NCI-H1048 (cell line): ENCODE measurements at regions not wholly inside any gene's neighbourhood (a gene's known extent, or its start where the extent isn't known, plus 50 kb on each side); places are given as distances from the start of the nearest gene placed in this dataset.
"Not testable (repeated sequence)": the region's sequence is repeated elsewhere in the genome, so short reads cannot be mapped to it uniquely, and the experiment has no call there.

Experiments
- DNase-seq: peaks from one replicate; lab custom pipeline; 2025; lab: John Stamatoyannopoulos, UW

DNA sequence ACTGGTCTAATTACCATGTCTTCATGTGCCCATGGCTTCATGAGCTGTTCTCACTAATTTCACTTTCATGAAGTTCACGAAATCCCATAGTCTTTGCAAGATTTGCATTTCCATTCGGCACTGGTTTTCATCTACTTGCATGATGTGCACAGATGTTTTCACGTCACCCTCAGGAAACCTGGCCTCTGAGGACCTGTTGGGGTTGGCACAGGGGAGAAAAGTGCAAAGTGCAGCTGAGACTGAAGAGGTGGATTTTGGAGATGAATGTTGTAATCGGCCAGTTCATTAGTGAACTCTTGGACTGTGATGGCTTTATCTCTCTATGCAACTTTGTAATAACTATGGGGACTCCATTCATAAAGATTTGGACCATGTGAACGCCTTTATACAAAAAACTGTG, 80.2 kb upstream of the SULF2 start:
- DNase-seq = no peak

DNA sequence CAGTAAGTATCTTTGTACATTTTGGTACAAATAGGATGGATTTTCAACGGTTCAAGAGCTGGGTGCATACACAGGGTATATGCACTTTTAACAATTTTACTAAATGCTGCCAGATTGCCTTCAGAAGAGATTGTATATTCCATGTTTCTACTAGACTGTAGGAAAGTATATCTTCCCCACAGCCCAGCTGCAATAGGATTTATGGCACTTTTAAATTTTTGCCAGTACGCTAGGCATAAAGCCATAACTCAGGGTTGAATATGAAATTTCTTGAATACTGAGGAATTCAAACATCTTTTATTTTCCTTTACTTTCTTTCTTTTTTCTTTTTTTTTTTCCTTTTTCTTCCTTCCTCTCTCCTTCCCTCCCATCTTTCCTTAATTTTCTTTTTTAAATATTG, 78.7 kb upstream of the SULF2 start:
- no peak for DNase-seq

DNA sequence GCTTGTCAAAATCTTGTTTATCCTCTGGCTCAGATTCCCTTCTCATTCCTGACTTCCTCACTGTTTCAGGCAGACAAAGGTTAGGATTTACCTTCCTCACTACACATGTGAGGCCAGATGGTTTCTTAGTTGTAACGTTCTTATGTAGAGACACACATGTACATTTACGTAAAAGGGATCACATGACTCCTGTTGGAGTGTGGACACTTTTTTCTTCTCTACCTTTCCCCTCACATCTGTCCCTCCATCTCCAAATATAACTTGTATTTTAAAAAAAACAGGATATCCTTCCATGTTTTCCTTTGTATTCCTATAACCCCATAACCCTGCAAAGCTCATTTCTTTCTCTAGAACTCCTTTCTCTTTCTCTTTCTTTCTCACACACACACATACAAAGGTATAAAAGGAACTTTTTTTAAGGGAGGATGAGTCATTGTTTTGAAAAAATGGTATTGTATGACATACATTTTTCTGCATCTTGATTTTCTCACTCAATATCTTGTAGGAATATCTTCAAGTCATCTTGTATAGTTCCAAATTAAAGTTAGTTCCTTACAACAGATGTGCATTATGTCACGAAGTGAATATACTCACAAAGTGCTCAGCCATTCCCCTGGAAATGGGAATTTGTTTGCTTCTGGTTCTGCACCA, 78.2 kb upstream of the SULF2 start:
- no peak for DNase-seq

DNA sequence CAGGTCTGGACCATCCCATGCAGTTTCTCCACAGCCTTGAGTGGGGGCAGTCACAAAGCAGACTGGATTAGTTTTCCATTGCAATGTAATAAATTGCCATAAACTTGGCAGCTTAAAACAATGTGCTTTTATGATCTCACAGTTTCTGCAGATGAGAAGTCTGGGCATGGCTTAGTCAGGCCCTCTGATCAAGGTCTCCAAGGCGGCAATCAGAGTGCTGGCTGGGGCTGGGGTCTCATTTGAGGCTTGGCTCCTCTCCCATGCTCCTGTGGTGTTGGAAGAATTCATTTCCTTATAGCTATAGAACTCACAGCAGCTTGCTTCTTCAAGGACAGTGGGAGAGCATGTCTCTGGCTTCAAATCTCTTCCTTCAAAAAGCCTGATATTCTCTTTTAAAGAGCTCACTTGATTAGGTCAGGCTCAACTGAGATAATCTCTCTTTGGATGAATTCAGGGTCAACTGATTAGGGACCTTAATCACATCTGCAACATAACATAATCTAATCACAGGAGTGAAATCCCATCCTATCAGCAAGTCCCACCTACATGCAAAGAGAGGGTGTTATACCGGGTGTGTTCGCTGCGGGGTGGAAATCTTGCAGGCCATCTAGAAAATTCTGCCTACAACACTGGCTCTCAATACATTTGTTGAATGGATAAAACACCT, 77.4 kb upstream of the SULF2 start:
- no peak for DNase-seq

DNA sequence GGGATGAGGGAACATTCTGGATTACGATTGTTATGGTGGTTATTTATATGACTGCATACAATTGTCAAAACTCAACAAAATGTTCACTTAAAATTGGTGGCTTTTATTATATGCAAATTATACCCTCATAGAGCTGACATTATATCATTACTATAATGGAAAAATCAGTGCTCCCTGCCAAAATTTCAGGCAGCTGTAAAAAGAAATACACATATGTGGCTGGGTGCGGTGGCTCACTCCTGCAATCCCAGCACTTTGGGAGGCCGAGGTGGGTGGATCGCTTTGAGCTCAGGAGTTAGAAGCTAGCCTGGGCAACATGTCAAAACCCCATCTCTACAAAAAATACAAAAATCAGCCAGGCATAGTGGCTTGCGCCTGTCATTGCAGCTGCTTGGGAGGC, 75.8 kb upstream of the SULF2 start:
- no peak for DNase-seq

DNA sequence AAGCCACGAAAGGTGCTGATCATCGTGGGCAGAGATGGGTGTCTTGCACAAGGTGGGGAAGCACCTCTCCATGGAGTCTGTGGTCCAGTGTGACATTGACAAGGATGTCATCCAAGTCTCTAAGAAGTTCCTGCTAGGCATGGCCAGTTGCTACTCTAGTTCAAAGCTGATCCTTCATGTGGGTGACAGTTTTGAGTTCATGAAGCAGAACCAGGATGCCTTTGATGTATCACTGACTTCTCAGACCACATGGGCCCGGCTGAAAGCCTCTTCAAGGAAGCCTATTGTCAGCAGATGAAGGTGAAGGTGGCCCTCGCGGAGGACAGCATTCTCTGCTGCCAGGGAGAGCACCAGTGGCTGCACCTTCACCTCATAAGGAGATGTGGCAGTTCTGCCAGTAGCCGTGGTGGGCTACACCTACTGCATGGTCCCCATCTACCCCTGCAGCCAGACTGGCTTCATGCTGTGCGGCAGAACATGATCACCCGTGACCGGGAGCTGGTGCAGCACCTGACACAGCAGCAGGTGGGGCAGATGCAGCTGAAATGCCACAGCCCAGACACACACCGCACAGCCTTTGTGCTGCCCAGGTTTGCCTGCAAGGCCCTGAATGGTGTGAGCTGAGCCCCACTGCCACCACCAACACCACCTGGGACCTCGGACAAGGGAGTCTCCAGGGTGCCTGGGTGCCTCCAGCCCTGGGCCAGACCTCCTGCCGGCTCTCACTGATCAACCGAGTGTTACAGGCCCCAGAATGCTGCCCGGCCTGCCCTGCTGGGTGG, 75.0 kb upstream of the SULF2 start:
- DNase-seq = no peak

DNA sequence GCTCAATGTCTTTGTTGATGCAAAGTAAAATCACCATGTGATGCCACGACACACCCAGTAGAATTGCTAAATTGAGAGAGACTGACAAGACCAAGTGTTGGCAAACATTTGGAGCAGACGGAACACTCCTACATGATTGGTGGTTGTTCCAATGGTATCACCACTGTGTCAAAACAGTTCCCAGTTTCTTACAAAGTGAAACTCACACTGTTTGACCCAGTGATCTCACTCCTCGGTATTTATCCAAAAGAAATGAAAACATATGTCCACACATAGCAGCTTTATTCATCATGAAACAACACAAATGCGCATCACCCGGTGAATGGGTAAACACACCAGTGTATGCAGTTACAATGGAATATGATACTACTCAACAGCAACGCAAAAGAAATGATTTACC, 74.0 kb upstream of the SULF2 start:
- no peak for DNase-seq

DNA sequence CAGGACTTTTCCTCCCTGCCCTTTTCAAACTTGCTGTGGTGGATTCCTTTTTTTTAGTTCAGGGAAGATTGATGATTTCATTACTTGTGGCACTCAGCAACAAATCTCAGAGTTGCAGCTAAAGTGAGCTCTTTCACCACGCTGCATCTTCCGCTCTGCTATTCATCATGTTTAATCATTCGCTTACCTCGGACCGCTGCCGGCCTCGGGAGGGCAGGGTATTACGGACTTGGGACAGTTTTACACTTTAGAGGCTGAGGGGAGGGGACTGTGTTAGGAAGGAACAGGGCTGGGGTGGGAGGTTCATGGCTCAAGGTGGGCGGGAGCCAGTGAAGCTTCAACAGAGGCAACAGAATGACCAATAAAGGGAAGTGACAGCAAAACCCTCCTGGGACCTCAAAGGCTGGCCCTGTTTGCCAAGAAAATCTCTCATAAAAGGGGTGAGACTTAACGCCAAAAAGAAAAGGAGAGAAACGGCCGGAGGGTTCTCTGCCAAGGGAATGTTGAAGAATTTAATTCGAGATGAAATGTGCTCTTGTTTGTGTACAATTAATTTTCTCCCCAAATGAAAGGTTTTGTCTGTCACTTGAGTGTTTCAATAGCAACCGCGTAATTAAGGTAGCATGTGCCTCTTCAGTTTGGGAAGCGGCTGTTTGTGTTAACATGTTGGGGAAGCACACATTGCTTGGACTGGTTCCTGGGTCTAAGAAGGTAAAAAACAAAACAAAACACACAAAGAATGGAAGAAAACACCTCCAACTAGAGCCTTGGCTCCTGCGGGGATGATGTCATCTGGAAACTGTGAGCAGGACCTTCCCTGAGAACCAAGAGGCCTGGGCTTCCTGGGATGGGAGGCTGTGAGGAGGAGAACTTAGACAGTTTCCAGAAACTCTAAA, 72.5 kb upstream of the SULF2 start:
- no peak for DNase-seq

DNA sequence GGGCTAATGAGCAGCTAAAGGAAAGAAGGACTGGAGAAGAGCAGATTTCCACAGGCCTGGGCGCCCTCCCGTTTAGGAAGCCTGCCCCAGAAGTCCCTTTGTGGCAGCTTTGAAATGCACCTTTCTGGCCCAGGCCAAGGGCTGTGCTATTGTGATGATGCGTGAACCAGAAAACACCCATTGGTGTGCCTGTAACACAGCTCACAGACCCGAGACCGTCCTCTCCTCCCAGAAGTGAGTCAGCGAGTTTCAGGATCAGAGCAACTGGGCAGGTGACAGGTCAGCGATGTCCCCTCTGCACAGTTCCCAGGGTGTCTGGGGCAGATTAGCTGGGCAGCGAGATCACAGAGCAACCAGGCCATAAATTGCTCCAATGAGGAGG, 71.9 kb upstream of the SULF2 start:
- no peak for DNase-seq

DNA sequence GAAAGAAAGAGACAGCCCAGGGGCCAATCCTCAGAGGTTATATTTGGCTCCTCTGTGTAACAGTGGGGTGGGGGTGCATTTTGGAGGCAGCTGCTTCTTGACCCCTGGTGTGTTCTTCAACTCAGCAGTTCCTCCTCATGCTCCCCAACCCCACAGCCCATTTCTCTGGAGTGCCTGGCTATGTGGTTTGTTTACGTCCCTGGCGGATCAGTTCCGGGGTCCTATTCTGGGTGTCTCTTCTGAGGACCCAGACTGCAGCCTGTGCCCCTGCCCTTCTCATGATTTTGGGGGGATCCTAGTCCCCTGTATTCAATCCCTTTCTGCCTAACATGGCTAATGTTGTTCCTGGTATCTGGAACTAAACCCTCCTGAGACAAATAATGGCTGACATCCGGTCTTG, 70.5 kb upstream of the SULF2 start:
- DNase-seq = no peak

DNA sequence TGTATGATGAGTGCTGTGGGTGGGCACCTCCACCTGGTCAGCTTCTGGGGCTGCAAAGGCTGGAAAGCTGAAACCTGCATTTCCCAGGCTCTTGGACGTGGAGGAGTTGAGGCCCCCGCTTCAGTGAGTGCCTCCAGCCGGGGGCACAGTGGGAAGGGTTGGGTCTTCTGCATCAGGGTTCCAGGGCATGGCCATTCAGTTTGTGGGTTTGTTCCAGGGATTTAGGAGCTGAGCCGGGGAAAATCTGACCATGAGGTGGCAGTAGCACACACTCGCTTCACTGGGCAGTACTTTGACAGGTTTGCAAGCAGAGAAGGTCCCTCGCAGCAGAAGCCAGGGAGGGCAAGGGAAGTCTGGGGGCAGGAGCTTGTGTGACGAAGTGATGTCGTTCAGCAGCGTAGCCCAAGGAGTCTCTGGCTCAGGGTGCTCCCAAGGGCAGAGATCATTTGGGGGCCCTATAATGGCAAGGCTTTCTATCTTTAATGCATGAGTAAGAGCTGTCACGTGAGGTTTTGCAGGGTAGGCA, 69.5 kb upstream of the SULF2 start:
- DNase-seq = no peak

DNA sequence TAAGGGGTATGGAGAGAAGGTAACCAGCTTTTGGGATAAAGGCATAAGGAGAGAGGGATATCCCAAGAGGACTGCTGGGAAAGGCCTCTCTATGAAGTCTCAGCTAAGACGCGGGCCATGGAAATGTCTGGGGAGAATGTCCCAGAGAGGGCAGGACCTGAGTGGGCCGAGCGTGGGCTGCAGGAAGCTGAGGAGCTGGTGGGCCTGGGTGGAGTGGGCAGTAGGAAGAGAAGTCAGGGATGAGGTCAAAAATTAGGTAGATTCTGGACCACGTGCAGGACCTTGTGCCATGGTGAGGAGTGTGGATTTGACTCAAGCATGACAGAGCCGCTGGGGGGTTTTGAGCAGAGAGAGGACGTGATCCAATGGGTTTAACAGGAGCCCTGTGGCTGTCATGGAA, 66.5 kb upstream of the SULF2 start:
- no peak for DNase-seq

DNA sequence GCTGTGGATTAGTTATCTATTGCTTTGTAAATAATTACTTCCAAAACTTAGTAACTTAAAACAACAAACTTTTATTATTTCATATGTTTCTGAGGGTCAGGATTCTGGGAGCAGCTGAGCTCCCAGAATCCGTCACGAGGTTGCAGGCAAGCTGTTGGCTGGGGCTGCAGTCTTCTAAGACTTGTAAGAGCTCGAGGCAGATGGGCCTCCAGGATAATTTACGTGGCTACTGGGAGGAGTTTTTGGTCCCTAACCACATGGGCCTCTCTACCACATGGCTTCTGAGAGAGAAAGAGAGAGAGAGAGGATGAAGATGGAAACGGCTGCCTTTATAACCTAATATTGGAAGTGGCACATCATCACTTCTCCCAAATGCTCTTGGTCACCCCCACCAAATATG, 64.9 kb upstream of the SULF2 start:
- DNase-seq = no peak

DNA sequence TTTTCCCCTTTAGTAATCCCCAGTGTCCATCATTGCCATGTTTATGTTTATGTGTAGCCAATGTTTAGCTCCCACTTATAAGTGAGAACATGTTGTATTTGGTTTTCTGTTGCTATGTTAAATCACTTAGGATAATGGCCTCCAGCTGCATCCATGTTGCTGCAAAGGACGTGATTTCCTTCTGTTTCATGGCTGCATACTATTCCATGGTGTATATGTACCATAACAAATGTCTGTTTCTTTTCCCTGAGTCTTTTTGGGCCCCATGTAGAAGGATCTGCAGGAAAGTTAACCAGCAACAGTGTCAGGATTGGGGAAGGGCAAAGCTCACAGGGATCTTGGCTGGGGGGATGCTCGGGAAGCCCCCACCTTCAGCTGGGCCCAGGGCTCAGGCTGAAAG, 64.3 kb upstream of the SULF2 start:
- DNase-seq = no peak

DNA sequence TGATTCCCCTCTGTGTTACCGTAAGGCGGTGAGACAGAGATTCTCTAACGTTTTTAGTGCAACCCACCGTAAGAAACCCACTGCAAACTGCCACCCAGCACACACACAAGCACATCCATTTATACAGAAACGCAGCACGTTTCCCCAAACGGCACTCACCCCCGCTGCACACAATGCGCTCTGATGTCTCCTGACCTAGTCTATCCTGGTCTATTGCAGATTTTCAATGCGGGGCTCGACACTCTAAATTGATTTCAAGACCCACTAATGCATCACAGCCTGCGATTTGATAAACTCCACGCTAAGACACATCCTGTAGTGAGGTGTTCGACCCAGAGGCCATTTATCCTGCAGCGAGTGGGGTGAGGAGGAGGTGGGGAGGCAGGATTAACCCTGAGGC, 63.7 kb upstream of the SULF2 start:
- no peak for DNase-seq

DNA sequence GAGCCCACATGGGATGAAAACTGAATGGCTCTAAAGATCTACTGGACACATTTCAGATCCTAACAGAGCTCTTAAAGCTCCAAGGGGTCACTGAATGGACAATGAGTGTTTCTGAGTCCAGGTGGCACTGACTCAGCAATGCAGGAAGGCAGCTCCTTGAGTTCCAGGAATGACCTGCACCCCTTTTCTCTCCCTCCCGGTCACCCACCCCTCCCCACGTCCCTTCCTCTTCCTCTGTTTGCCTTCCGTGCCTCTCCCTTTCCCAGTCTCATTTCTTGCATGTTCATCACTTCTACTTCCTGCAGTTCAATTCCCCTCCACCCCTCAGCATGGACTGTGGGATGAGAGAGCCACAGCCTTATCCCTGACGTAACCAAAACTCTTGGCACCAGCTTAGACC, 63.3 kb upstream of the SULF2 start:
- not testable (repeated sequence) for DNase-seq

DNA sequence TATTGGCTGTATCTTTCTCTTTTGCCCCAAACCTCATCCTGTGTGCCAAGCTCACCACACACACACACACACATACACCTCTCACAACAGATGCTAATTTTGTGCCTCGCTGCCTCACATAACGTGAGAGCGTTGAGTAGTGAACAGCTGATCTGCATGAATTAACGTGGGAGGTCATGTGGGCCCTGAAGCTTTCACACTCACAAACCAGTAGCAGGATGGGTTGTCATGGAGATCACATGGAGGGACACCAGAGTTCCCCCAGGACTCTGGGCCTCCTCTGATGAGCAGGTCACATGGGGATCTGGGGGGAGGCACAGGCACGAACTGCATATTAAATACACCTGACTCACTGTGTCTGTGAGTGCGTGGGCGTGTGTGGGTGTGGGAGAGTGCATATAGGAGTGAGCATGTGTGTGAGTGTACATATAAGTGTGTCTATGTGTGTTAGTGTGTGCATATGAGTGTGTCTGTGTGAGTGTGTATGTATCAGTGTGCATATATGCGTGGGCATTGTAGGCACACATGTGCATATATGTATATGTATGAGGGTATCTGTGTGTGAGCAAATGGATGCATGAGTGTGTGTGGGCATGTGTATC, 62.7 kb upstream of the SULF2 start:
- no peak for DNase-seq

DNA sequence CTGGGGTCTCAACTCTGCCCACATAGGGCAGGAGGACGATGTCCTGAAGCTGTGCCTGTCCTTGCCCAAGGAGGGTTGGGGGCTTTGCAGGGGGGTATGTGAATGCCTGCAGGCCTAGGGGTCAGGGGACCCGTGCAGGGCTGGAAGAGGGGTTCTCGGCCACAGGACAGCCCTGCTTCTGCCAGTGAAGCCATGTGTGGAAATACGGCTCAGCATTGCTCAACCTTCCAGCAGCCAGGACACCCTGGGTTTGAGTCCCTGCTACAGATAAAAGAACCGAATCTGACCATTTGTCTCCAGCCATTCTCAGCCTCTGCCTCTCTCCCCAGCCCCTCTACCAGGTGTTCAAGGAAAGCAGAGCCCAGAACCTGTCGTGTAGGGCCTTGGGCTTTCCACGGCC, 61.9 kb upstream of the SULF2 start:
- not testable (repeated sequence) for DNase-seq

DNA sequence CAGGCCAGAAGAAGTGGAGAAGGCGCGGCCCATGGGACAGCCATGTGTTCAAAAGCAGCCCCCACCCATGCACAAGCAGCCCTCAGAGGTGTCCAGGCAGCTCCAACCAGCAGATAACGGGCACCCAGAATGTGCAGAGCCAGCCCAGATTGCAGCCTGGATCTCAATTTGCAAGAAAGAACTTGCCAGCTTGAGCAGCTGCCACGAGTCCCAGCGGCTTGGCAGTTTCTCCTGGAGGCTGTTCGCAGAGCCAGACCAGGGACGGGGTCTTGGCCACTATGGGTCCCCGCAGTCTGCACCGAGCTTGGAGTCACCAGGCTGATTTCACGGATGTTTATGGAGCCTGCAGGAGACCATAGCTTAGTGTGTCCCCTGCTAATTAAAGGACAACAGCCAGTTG, 61.4 kb upstream of the SULF2 start:
- not testable (repeated sequence) for DNase-seq

DNA sequence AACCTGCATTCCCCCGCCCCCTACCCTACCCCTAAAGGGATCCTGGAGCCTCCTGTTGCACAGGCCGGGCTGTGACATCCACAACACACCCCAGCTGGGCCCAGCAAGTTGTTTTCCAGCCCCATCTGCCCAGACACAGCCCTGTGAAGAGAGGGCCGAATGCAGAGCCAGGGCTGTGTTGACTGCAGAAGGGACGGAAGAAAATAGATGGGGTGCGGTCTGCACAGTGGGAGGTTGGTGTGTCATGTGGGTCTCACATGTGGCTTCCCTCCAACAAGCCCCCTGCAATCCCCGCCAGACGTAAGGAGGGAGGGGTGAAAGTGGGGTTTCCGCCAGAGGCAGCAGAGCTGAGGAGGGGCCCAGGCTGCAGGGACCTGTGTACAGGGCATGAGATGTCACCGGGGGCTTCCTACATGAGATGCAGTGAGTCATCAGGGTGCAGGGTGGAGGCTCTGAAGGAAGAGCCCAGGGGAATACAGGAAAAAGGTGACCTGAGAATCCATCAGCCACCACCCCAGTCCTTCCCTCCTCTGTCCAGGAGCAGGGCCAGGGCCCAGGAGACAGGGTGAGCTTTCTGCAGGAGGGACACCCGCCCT, 60.2 kb upstream of the SULF2 start:
- not testable (repeated sequence) for DNase-seq

DNA sequence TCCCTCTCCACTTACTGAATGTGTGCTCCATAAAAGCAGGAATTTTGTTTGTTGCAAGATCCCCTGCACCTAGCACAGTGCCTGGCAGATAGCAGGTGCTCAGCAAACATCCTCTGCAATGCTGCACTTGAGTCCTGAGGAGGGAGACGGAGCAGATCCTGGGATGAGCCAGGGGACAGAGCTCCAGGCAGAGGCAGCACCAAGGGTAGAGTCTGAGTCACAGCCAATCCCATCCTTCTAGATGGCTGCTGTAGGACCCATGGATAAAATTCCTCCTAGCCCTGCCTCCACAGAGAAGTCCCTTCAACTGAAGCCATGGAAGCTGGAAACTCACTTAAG, 59.3 kb upstream of the SULF2 start:
- DNase-seq = not testable (repeated sequence)
